ENCODE measurements at regions not wholly inside any gene's neighbourhood (a gene's known extent, or its start where the extent isn't known, plus 50 kb on each side); places are given as distances from the start of the nearest gene placed in this dataset.

- DNase-seq (no peak), ATAC-seq (no peak)
- ChIA-PET POLR2A (no interaction called here), CTCF (no interaction called here)
- no peak overlapping the region for H3K27ac Mint-ChIP-seq
- no peaks in the 10 kb centered on the region for H3K27me3 Mint-ChIP-seq (ENCODE audit: low read depth)
- no peaks in the 10 kb centered on the region for H3K9me3 Mint-ChIP-seq (ENCODE audit: insufficient read depth)
- H3K4me3 Mint-ChIP-seq: no peak overlapping the region
- no peaks in the 10 kb centered on the region for H3K36me3 Mint-ChIP-seq (ENCODE audit: low read depth)
- H3K4me1 Mint-ChIP-seq (ENCODE audit: low read depth): no peaks in the 10 kb centered on the region
Measured at GRCh38 chr4:12889054-12889453, 595.1 kb downstream of the RAB28 start.

GRCh38 chr4:12884846-12885796 is 599.0 kb downstream of the RAB28 start:
- Mint-ChIP-seq H3K27ac (no peak overlapping the region), H3K27me3 (ENCODE audit: low read depth) (no peaks in the 10 kb centered on the region), H3K4me3 (no peak overlapping the region), H3K9me3 (ENCODE audit: insufficient read depth) (no peaks in the 10 kb centered on the region), H3K4me1 (ENCODE audit: low read depth) (no peaks in the 10 kb centered on the region), H3K36me3 (ENCODE audit: low read depth) (no peaks in the 10 kb centered on the region)
- no peak for ATAC-seq
- no peak for DNase-seq
- ChIA-PET POLR2A (no interaction called here), CTCF (no interaction called here)

- Mint-ChIP-seq H3K27me3 (ENCODE audit: low read depth) (no peaks in the 10 kb centered on the region), H3K4me1 (ENCODE audit: low read depth) (no peaks in the 10 kb centered on the region), H3K36me3 (ENCODE audit: low read depth) (no peaks in the 10 kb centered on the region), H3K27ac (no peak overlapping the region), H3K9me3 (ENCODE audit: insufficient read depth) (no peaks in the 10 kb centered on the region), H3K4me3 (no peak overlapping the region)
- no peak for ATAC-seq
- CTCF ChIA-PET: no interaction called here
- no peak for DNase-seq
- POLR2A ChIA-PET: no interaction called here
Measured at GRCh38 chr4:12881945-12882584, 602.1 kb downstream of the RAB28 start.

GRCh38 chr4:12880844-12881243 is 603.3 kb downstream of the RAB28 start:
- Mint-ChIP-seq H3K27ac (no peak overlapping the region), H3K9me3 (ENCODE audit: insufficient read depth) (no peaks in the 10 kb centered on the region), H3K4me3 (no peak overlapping the region), H3K4me1 (ENCODE audit: low read depth) (no peaks in the 10 kb centered on the region), H3K36me3 (ENCODE audit: low read depth) (no peaks in the 10 kb centered on the region), H3K27me3 (ENCODE audit: low read depth) (no peaks in the 10 kb centered on the region)
- DNase-seq (no peak), ATAC-seq (no peak)
- POLR2A ChIA-PET: no interaction called here
- CTCF ChIA-PET: no interaction called here

GRCh38 chr4:12879496-12879895 is 604.6 kb downstream of the RAB28 start:
- no peaks in the 10 kb centered on the region for H3K27me3 Mint-ChIP-seq (ENCODE audit: low read depth)
- ChIA-PET CTCF (no interaction called here), POLR2A (no interaction called here)
- DNase-seq (no peak), ATAC-seq (no peak)
- H3K9me3 Mint-ChIP-seq (ENCODE audit: insufficient read depth): no peaks in the 10 kb centered on the region
- H3K4me3 Mint-ChIP-seq: no peak overlapping the region
- H3K36me3 Mint-ChIP-seq (ENCODE audit: low read depth): no peaks in the 10 kb centered on the region
- no peaks in the 10 kb centered on the region for H3K4me1 Mint-ChIP-seq (ENCODE audit: low read depth)
- no peak overlapping the region for H3K27ac Mint-ChIP-seq

GRCh38 chr4:12875640-12876243 is 608.4 kb downstream of the RAB28 start:
- Mint-ChIP-seq H3K4me3 (no peak overlapping the region), H3K4me1 (ENCODE audit: low read depth) (no peaks in the 10 kb centered on the region), H3K27me3 (ENCODE audit: low read depth) (no peaks in the 10 kb centered on the region), H3K36me3 (ENCODE audit: low read depth) (no peaks in the 10 kb centered on the region), H3K27ac (no peak overlapping the region), H3K9me3 (ENCODE audit: insufficient read depth) (no peaks in the 10 kb centered on the region)
- ATAC-seq: no peak
- CTCF ChIA-PET: no interaction called here
- no peak for DNase-seq
- POLR2A ChIA-PET: no interaction called here

GRCh38 chr4:12873351-12873750 is 610.8 kb downstream of the RAB28 start:
- CTCF ChIA-PET: no interaction called here

GRCh38 chr4:12861422-12861821 is 622.7 kb downstream of the RAB28 start:
- no peaks in the 10 kb centered on the region for H3K36me3 Mint-ChIP-seq (ENCODE audit: low read depth)
- no peak for ATAC-seq
- ChIA-PET POLR2A (no interaction called here), CTCF (interaction anchor here (1.1 kb wide), 1 partner anchor 8 kb away, joined by 3 read pairs; no protein-coding TSS in a partner anchor)
- H3K27ac Mint-ChIP-seq: no peak overlapping the region
- DNase-seq: no peak
- H3K4me3 Mint-ChIP-seq: no peak overlapping the region
- H3K27me3 Mint-ChIP-seq (ENCODE audit: low read depth): peaks cover 2% of the 10 kb centered on the region
- H3K4me1 Mint-ChIP-seq (ENCODE audit: low read depth): no peaks in the 10 kb centered on the region
- no peaks in the 10 kb centered on the region for H3K9me3 Mint-ChIP-seq (ENCODE audit: insufficient read depth)

More at GRCh38 chr4:12873351-12873750, 610.8 kb downstream of the RAB28 start:
- Mint-ChIP-seq H3K9me3 (ENCODE audit: insufficient read depth) (peaks cover 6% of the 10 kb centered on the region), H3K27ac (no peak overlapping the region), H3K4me1 (ENCODE audit: low read depth) (no peaks in the 10 kb centered on the region), H3K27me3 (ENCODE audit: low read depth) (no peaks in the 10 kb centered on the region), H3K4me3 (no peak overlapping the region), H3K36me3 (ENCODE audit: low read depth) (no peaks in the 10 kb centered on the region)
- DNase-seq: no peak
- no peak for ATAC-seq
- POLR2A ChIA-PET: interaction anchor here (0.6 kb wide), 1 partner anchor 45 kb away, joined by 3 read pairs; no protein-coding TSS in a partner anchor

- Mint-ChIP-seq H3K4me3 (no peak overlapping the region), H3K27me3 (ENCODE audit: low read depth) (peaks cover 4% of the 10 kb centered on the region), H3K36me3 (ENCODE audit: low read depth) (no peaks in the 10 kb centered on the region), H3K4me1 (ENCODE audit: low read depth) (peaks cover 2% of the 10 kb centered on the region), H3K27ac (no peak overlapping the region), H3K9me3 (ENCODE audit: insufficient read depth) (no peaks in the 10 kb centered on the region)
- ChIA-PET CTCF (interaction anchor here (0.7 to 1.7 kb wide), 8 partner anchors 8 to 732 kb away, joined by 3 to 5 read pairs (median 3); no protein-coding TSS in a partner anchor), POLR2A (no interaction called here)
- no peak for DNase-seq
- no peak for ATAC-seq
Measured at GRCh38 chr4:12852338-12853307, 631.5 kb downstream of the RAB28 start.

GRCh38 chr4:12846368-12846767 is 637.8 kb downstream of the RAB28 start:
- no peak overlapping the region for H3K27ac Mint-ChIP-seq
- ATAC-seq (no peak), DNase-seq (no peak)
- CTCF ChIA-PET: no interaction called here
- no peaks in the 10 kb centered on the region for H3K36me3 Mint-ChIP-seq (ENCODE audit: low read depth)
- H3K27me3 Mint-ChIP-seq (ENCODE audit: low read depth): peaks cover 4% of the 10 kb centered on the region
- no peak overlapping the region for H3K4me3 Mint-ChIP-seq
- no peaks in the 10 kb centered on the region for H3K4me1 Mint-ChIP-seq (ENCODE audit: low read depth)
- POLR2A ChIA-PET: no interaction called here
- no peaks in the 10 kb centered on the region for H3K9me3 Mint-ChIP-seq (ENCODE audit: insufficient read depth)

- Mint-ChIP-seq H3K36me3 (ENCODE audit: low read depth) (no peaks in the 10 kb centered on the region), H3K4me3 (no peak overlapping the region), H3K4me1 (ENCODE audit: low read depth) (no peaks in the 10 kb centered on the region), H3K9me3 (ENCODE audit: insufficient read depth) (no peaks in the 10 kb centered on the region), H3K27me3 (ENCODE audit: low read depth) (no peaks in the 10 kb centered on the region), H3K27ac (no peak overlapping the region)
- DNase-seq (no peak), ATAC-seq (no peak)
- POLR2A ChIA-PET: no interaction called here
- CTCF ChIA-PET: no interaction called here
Measured at GRCh38 chr4:12844141-12844540, 640.0 kb downstream of the RAB28 start.

Measured in activated CD8-positive, alpha-beta T cell treated with anti-CD3 and anti-CD28 coated beads, Interleukin-2, amount 10 ng/mL, durations not matched to agents 7 days and 5 days (primary cell).